HL-60 (cell line): ENCODE measurements at regions not wholly inside any gene's neighbourhood (a gene's known extent, or its start where the extent isn't known, plus 50 kb on each side); places are given as distances from the start of the nearest gene placed in this dataset.

Experiments
- DNase-seq, 2 experiments: peaks; one replicate each; pipeline ENCODE4 v3.0.0-alpha.2; 2010 to 2020; ENCODE audit warnings: low read depth in 1 of 2, low spot score in 1 of 2
- H3K27ac ChIP-seq: fragments of 250-450 bp; sonication (Bioruptor Pico); replicated peaks from 2 replicates; pipeline ENCODE4 v1.5.1; 2020; ENCODE audit warnings: mild to moderate bottlenecking, moderate library complexity
- H3K27me3 ChIP-seq: fragments of 250-450 bp; sonication (Bioruptor Pico); 2 replicates; pipeline ENCODE4 v1.5.1; 2021; ENCODE audit warnings: mild to moderate bottlenecking, moderate library complexity; ENCODE audit not compliant: insufficient read depth, poor library complexity, severe bottlenecking
- H3K4me3 ChIP-seq: replicated peaks from 2 replicates; pipeline ENCODE4 v1.5.1; 2011; ENCODE audit warnings: mild to moderate bottlenecking, control low read depth, low read length; ENCODE audit not compliant: insufficient read depth
- CTCF ChIP-seq: IDR thresholded peaks from one replicate; pipeline ENCODE4 v1.5.1; 2011; ENCODE audit warnings: low read length, control low read depth, inconsistent platforms; ENCODE audit not compliant: insufficient read depth
- GABPA ChIP-seq: IDR thresholded peaks from 2 replicates; pipeline ENCODE4 v1.6.1; 2012; ENCODE audit warnings: low read depth
- POLR2AphosphoS5 ChIP-seq: IDR thresholded peaks from 2 replicates; pipeline ENCODE4 v1.6.1; 2012; ENCODE audit warnings: low read depth
- REST ChIP-seq: IDR thresholded peaks from 2 replicates; pipeline ENCODE4 v1.6.1; 2012; ENCODE audit warnings: low read depth; ENCODE audit not compliant: insufficient replicate concordance
- SPI1 ChIP-seq: IDR thresholded peaks from 2 replicates; pipeline ENCODE4 v1.6.1; 2012; ENCODE audit warnings: low read depth, mild to moderate bottlenecking, borderline replicate concordance

- DNase-seq: no peak
- Histone ChIP-seq H3K4me3 (no peak overlapping the region), H3K27me3 (no peaks in the 10 kb centered on the region), H3K27ac (no peak overlapping the region)
- TF ChIP-seq REST (no peak), POLR2AphosphoS5 (no peak), CTCF (no peak), GABPA (no peak), SPI1 (no peak)
These were observed 890.1 kb upstream of the PIK3C3 start for GRCh38 chr18:41064916-41065315.

- TF ChIP-seq CTCF: no peak
- no peak for TF ChIP-seq REST
- no peak for TF ChIP-seq SPI1
- no peak for TF ChIP-seq POLR2AphosphoS5
- TF ChIP-seq GABPA: no peak
- no peak overlapping the region for H3K27ac ChIP-seq
- no peak for DNase-seq
- H3K27me3 ChIP-seq: no peaks in the 10 kb centered on the region
- H3K4me3 ChIP-seq: no peak overlapping the region
These were observed 894.1 kb upstream of the PIK3C3 start for GRCh38 chr18:41060967-41061366.

GRCh38 chr18:41059126-41059415, 896.0 kb upstream of the PIK3C3 start:
- no peak for DNase-seq
- Histone ChIP-seq H3K27ac (no peak overlapping the region), H3K4me3 (no peak overlapping the region), H3K27me3 (no peaks in the 10 kb centered on the region)
- TF ChIP-seq SPI1: no peak
- TF ChIP-seq REST: no peak
- TF ChIP-seq CTCF: no peak
- no peak for TF ChIP-seq POLR2AphosphoS5
- TF ChIP-seq GABPA: no peak
